Brain microvascular endothelial cell (primary cell): ENCODE measurements at regions not wholly inside any gene's neighbourhood (a gene's known extent, or its start where the extent isn't known, plus 50 kb on each side); places are given as distances from the start of the nearest gene placed in this dataset.

Experiments
- DNase-seq: peaks from one replicate; pipeline ENCODE4 v3.0.0-alpha.2; 2020
- H3K27ac ChIP-seq: fragments of 250-450 bp; sonication (Bioruptor Pico); 2 replicates; pipeline ENCODE4 v1.5.1; 2020; ENCODE audit warnings: mild to moderate bottlenecking, moderate library complexity
- H3K27me3 ChIP-seq: fragments of 250-450 bp; sonication (Bioruptor Pico); replicated peaks from 2 replicates; pipeline ENCODE4 v1.5.1; 2020; ENCODE audit warnings: mild to moderate bottlenecking
- H3K36me3 ChIP-seq: fragments of 250-450 bp; sonication (Bioruptor Pico); replicated peaks from 2 replicates; pipeline ENCODE4 v1.5.1; 2020; ENCODE audit warnings: mild to moderate bottlenecking
- H3K4me3 ChIP-seq: 2 replicates; pipeline ENCODE4 v1.5.1; 2011; ENCODE audit warnings: low read depth, mild to moderate bottlenecking, control low read depth, low read length, moderate library complexity
- CTCF ChIP-seq: IDR thresholded peaks from 2 replicates; pipeline ENCODE4 v1.5.1; 2011; ENCODE audit warnings: low read depth, mild to moderate bottlenecking, moderate library complexity, low read length, control low read depth, inconsistent platforms; ENCODE audit errors: missing control alignments
- in situ Hi-C: cut with HindIII; loops from 2 replicates; pipeline ENCODE4 v1.10.0; 2017; ENCODE audit warnings: low sequenced_read_pairs, low pct_ligation_motif_present

DNA sequence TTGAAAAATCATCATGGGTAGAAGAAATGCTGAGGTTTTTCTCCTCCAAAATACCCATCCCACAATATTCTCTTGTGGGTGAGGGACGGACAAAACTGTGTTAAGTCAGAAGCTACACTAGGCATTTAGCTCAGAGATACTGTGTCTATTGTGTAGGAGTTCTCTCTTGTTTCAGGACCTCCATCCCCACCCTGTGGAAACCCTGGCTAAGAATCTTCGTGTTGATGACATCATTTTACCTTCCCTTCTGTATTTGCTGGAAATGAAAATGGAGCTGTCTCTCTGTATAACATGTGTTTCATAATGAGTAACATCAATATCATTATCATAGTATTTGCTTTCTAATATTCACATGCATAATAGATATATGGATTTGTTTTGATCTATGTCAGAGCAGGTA, 1193.0 kb upstream of the CITED2 start:
- DNase-seq = no peak
- Histone ChIP-seq H3K27ac (no peak overlapping the region), H3K36me3 (no peaks in the 10 kb centered on the region), H3K4me3 (no peak overlapping the region), H3K27me3 (no peaks in the 10 kb centered on the region)
- no peak for TF ChIP-seq CTCF
- in situ Hi-C loops = no loop called here

DNA sequence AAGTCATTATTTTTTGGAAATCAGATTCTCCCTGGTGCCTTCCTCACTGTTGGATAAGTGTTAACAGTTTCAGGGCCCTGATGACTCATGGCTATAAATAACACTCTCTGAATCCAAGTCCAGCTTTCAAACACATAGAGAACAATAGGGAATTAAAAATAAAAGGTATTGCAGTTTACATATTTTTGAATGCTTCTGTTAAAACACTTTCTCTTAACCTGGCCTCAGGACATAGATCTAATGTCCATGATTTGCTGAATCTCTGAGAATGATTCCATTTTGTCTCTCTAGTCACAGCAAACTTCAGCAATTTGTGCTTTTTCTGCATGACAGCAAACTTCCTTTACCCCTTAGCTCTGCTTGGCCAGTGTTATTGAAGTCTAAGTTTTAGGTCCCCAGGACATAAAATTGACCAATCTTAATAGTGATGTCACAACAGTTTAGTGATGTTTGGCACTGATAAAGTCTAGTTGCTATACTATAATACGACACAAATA, 1192.4 kb upstream of the CITED2 start:
- peak; percentile 50 for DNase-seq
- Histone ChIP-seq H3K27me3 (no peaks in the 10 kb centered on the region), H3K27ac (peak overlapping the region; percentile 0), H3K4me3 (no peak overlapping the region), H3K36me3 (no peaks in the 10 kb centered on the region)
- TF ChIP-seq CTCF = no peak
- in situ Hi-C loops = no loop called here

GRCh38 chr6:140563728-140564127, 1189.3 kb upstream of the CITED2 start:
- Histone ChIP-seq H3K27ac (no peak overlapping the region), H3K4me3 (no peak overlapping the region), H3K36me3 (no peaks in the 10 kb centered on the region), H3K27me3 (no peaks in the 10 kb centered on the region)
- in situ Hi-C loops = no loop called here
- TF ChIP-seq CTCF = no peak
- DNase-seq = no peak

GRCh38 chr6:140561701-140562100, 1187.3 kb upstream of the CITED2 start:
- no peaks in the 10 kb centered on the region for H3K36me3 ChIP-seq
- in situ Hi-C loops = no loop called here
- H3K27ac ChIP-seq = no peak overlapping the region
- no peak for TF ChIP-seq CTCF
- H3K27me3 ChIP-seq = no peaks in the 10 kb centered on the region
- no peak overlapping the region for H3K4me3 ChIP-seq
- no peak for DNase-seq

GRCh38 chr6:140560671-140561070, 1186.2 kb upstream of the CITED2 start:
- DNase-seq = no peak
- Histone ChIP-seq H3K4me3 (no peak overlapping the region), H3K27ac (no peak overlapping the region), H3K27me3 (no peaks in the 10 kb centered on the region), H3K36me3 (no peaks in the 10 kb centered on the region)
- TF ChIP-seq CTCF = no peak
- in situ Hi-C loops = no loop called here

- in situ Hi-C loops = no loop called here
- Histone ChIP-seq H3K4me3 (no peak overlapping the region), H3K27me3 (no peaks in the 10 kb centered on the region), H3K36me3 (no peaks in the 10 kb centered on the region), H3K27ac (no peak overlapping the region)
- TF ChIP-seq CTCF = no peak
- DNase-seq = no peak
Measured at GRCh38 chr6:140559458-140559857, 1185.0 kb upstream of the CITED2 start.
